CD4-positive, alpha-beta T cell treated with Interferon alpha-2 for 1 hour (primary cell): ENCODE measurements at regions not wholly inside any gene's neighbourhood (a gene's known extent, or its start where the extent isn't known, plus 50 kb on each side); places are given as distances from the start of the nearest gene placed in this dataset.
"Not testable (repeated sequence)": the region's sequence is repeated elsewhere in the genome, so short reads cannot be mapped to it uniquely, and the experiment has no call there.

Experiments used
- DNase-seq, 2 donors: peaks; one replicate each; pipeline ENCODE4 v3.0.0-alpha.2; 2020 to 2022

DNA sequence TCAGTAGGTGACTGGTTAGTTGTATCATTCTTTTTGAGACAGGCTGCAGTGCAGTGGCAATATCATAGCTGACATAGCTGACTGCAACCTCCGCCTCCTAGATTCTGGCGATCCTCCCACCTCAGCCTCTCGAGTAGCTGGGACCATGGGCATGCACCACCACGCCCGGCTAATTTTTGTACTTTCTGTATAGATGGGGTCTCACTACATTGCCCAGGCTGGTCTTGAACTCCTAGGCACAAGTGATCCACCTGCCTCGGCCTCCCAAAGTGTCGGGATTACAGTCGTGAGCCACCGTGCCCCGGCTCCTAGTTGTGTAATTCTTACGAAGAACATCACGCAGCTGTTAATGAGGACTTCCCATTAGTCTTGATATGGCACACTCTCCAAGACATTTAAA is 123.4 kb upstream of the VKORC1L1 start:
- DNase-seq, result no peak

- DNase-seq, result peak; percentile 84 to 88
Observed at GRCh38 chr7:65750511-65751344, 122.1 kb upstream of the VKORC1L1 start.

DNA sequence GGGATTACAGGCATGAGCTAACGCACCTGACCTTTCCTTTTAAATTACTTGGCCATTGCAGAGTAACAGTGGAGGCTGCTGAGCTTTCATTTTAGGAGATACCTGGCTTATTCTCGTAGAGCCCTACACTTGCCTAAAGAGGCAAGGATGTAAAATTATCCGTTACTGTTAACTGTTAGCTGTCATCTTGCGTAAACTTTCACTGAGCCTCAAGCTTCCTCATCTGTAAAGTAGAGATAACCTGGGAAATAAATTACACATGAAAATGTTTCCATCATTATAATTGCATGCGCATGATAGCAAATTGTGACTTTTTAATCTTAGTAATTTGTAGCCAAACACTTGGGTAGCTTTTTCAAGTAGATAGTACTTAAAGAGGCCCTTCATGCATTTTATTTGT is 118.8 kb upstream of the VKORC1L1 start:
- DNase-seq, result not testable (repeated sequence)

DNA sequence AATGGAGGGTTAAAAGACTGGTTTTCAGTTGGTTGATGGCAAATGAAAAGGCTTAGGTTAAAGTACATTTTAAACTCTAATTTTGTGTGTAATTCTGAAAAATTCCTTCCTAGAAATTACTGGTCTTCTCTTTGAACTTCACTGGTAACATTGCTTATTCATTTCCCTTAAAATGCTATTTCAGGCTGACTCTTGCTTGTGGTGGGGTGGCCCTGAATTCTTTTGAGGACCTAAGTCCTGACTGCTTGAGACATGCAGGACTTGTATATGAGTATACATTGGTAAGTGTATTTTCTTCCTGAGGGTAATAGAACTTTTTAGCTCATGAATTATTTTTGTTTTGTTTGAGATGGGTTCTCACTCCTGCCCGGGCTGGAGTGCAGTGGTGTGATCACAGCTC is 113.9 kb upstream of the VKORC1L1 start:
- DNase-seq, result not testable (repeated sequence)

DNA sequence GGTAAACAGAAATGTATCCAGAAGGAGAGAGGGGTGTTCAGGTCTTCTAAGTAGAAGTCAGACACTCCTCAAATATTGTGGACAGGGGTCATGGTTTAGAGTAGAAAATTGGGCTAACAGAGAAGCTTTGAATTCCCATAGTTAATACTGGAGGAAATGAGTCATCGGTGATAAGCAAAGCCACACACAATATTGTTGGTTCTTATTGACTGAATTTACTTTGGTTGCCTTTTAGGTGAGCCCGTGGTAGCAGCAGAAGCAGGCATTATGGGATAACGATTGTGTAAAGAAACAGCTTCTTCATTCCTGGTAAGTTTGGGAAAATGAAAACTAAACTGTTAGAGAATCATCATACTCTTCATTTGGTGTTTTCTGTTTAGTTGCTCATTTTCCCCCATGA is 110.2 kb upstream of the VKORC1L1 start:
- not testable (repeated sequence) for DNase-seq

- DNase-seq, result not testable (repeated sequence)
Observed at GRCh38 chr7:65763114-65763513, 109.8 kb upstream of the VKORC1L1 start.

DNA sequence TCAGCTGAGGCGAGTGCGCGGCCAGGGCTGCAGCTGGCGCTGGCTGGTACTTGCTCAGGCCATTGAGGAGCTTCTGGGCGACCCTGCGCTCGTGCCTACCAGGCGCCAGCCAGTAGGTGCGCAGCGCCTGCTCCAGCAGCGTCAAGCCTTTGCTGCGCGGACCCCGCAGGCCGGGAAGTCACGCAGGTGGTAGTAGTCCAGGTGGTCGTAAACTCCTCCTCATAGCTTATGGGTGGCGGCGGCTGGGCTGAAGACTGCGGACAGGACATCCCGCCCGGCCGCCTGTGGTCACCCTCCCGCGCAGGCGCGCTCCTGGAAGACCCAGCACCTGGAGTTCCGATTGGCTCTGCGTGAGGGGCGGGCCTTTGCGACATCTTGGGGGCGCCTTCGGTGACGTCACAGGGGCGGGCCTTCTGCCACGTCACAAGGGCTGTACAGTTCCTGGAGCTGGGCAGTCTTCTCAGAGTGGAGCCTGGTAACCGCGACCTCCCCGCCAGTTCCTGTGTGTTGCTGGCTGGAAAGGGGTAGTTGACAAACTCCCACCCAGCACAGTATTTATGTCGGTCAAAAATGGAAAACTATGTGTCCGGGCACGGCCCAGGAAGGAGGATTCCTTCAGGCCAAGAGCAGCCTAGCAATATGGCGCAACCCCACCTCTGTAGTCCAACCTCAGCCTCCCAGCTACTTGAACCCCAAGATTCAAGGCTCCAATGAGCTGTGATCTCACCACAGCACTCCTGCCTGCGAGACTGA is 102.2 kb upstream of the VKORC1L1 start:
- peak; percentile 95 to 96 for DNase-seq

- DNase-seq, result not testable (repeated sequence)
Observed at GRCh38 chr7:65771226-65771569, 101.7 kb upstream of the VKORC1L1 start.

GRCh38 chr7:65776677-65777076 is 96.2 kb upstream of the VKORC1L1 start:
- not testable (repeated sequence) for DNase-seq

- DNase-seq, result not testable (repeated sequence)
Observed at GRCh38 chr7:65789943-65790342, 82.9 kb upstream of the VKORC1L1 start.

GRCh38 chr7:65791788-65792187 is 81.1 kb upstream of the VKORC1L1 start:
- not testable (repeated sequence) for DNase-seq

- not testable (repeated sequence) for DNase-seq
Observed at GRCh38 chr7:65792726-65793125, 80.1 kb upstream of the VKORC1L1 start.

DNA sequence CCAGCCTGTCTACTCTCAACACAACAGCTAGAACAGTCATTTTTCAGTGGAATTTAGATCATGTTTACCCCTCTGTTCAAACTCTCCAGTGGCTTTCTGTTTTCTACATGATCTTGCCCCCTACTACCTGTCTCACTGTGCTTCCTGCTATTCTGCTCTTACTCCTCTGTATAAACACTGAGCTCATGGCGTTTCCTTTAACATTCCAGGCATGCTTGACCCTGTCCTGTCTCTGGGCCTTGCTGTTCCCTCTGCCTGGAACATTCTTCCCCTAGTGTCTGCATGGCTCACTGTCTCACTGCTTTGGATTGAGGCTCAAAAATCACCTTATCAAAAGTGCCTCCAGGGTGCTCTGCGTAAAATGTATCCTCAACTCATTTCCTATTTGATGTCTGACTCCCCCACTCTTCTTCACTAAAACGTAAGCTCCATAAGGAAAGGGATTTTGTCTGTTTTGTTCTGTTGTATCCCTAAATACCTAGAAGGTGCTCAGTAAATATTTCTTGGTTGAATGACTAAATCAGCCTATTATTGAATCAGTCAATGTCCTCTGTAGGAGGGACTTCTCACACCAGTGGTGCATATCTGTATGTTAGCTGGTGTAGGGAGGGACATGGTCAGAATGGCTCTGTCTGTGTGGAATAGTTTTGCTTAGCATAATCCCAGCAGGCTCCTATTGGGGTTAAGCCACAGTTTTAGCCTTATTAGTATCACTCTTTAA is 78.0 kb upstream of the VKORC1L1 start:
- DNase-seq, result not testable (repeated sequence)

DNA sequence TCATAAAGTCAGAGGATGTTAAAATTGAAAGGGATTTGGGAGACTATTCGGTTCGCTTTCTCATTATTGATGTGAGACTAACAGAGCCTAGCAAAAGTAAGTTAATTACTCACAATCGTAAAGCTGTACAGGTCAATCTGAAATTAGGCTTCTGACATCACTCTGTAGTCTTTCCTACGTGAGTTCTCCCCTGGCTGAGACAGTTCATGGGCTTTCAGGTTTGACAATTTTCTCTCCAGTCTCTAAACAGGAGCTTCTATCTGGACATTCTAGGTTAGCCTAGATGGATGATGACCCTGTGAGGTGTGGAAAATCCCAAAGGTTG is 77.5 kb upstream of the VKORC1L1 start:
- not testable (repeated sequence) for DNase-seq

GRCh38 chr7:65796205-65796604 is 76.7 kb upstream of the VKORC1L1 start:
- DNase-seq, result no peak

DNA sequence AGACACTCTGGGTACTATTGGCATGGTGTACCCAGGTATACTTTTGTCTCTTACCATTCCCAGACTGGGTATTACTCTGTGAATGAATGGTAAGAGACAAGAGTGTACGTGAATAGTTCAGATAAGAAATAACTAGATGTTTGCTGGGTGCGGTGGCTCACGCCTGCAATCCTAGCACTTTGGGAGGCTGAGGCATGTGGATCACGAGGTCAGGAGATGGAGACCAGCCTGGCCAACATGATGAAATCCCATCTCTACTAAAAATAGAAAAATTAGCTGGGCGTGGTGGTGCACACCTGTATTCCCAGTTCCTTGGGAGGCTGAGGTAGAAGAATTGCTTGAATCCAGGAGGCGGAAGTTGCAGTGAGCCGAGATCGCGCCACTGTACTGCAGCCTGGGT is 75.8 kb upstream of the VKORC1L1 start:
- not testable (repeated sequence) for DNase-seq

DNA sequence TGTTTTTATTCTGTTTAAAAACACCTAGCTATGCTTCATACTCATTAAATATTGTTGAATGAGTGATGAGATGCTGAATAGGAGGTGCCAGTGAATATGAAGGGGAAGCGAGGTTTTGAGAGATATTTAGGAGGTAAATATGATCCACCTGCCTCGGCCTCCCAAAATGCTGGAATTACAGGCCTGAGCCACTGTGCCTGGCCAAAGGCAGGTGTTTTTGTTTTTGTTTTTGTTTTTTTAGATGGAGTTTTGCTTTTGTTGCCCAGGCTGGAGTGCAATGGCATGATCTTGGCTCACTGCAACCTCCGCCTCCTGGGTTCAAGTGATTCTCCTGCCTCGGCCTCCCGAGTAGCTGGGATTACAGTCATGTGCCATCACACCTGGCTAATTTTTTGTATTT is 75.3 kb upstream of the VKORC1L1 start:
- not testable (repeated sequence) for DNase-seq

- peak in 1 of 2 donors; percentile 25 for DNase-seq
Observed at GRCh38 chr7:65798111-65799075, 74.5 kb upstream of the VKORC1L1 start.

GRCh38 chr7:65800191-65800590 is 72.7 kb upstream of the VKORC1L1 start:
- not testable (repeated sequence) for DNase-seq

- no peak for DNase-seq
Observed at GRCh38 chr7:65800890-65801341, 72.0 kb upstream of the VKORC1L1 start.

- no peak for DNase-seq
Observed at GRCh38 chr7:65804887-65805286, 68.0 kb upstream of the VKORC1L1 start.

GRCh38 chr7:65807067-65807466 is 65.8 kb upstream of the VKORC1L1 start:
- not testable (repeated sequence) for DNase-seq
